H1 (cell line): ENCODE measurements at regions not wholly inside any gene's neighbourhood (a gene's known extent, or its start where the extent isn't known, plus 50 kb on each side); places are given as distances from the start of the nearest gene placed in this dataset.

Source experiments
- CTCF ChIA-PET: fragments of 300-600 bp; sonication (Branson Sonifier 250); formaldehyde crosslinking; loops from one replicate; lab custom pipeline; 2021; ENCODE audit not compliant: partially characterized antibody; lab: Charles Lee
- POLR2A ChIA-PET: fragments of 300-600 bp; sonication (Branson Sonifier 250); formaldehyde crosslinking; loops from one replicate; lab custom pipeline; 2021; ENCODE audit warnings: inconsistent platforms; ENCODE audit not compliant: partially characterized antibody; lab: Charles Lee
- DNase-seq, 2 experiments: peaks; one replicate each; pipeline versions ENCODE4 v3.0.0 to v3.0.0-alpha.2; 2010 to 2022; ENCODE audit warnings: low spot score in 2 of 2, low read depth in 1 of 2, mixed read lengths in 1 of 2
- FAIRE-seq: peaks from 2 replicates; lab custom pipeline; 2011; peaks lifted over from hg19 to GRCh38; lab: Jason Lieb, UNC
- H2AFZ ChIP-seq: 2 replicates; pipeline ENCODE4 v1.8.1; 2012; ENCODE audit warnings: low read length, inconsistent platforms
- H2AK5ac ChIP-seq: 2 replicates; pipeline ENCODE4 v1.6.1; 2013; ENCODE audit warnings: low read depth, low read length
- H2BK120ac ChIP-seq: replicated peaks from 2 replicates; pipeline ENCODE3; 2013; ENCODE audit warnings: low read depth, low read length, inconsistent platforms
- H2BK12ac ChIP-seq: 2 replicates; pipeline ENCODE4 v1.6.1; 2013; ENCODE audit warnings: low read depth, low read length
- H2BK15ac ChIP-seq: 2 replicates; pipeline ENCODE4 v1.6.1; 2013; ENCODE audit warnings: low read length
- H2BK20ac ChIP-seq: 2 replicates; pipeline ENCODE4 v1.6.1; 2013; ENCODE audit warnings: low read length
- H2BK5ac ChIP-seq: 2 replicates; pipeline ENCODE4 v1.6.1; 2013; ENCODE audit warnings: low read depth, low read length
- H3K14ac ChIP-seq: 2 replicates; pipeline ENCODE4 v1.6.1; 2013; ENCODE audit warnings: inconsistent platforms; ENCODE audit not compliant: insufficient read length
- H3K18ac ChIP-seq: 2 replicates; pipeline ENCODE4 v1.6.1; 2013; ENCODE audit warnings: low read length; ENCODE audit errors: extremely low read depth
- H3K23ac ChIP-seq: 2 replicates; pipeline ENCODE4 v1.6.1; 2013; ENCODE audit warnings: inconsistent platforms; ENCODE audit not compliant: insufficient read length
- H3K23me2 ChIP-seq: 2 replicates; pipeline ENCODE4 v1.6.1; 2013; ENCODE audit warnings: low read depth, low read length
- H3K27ac ChIP-seq: 2 replicates; pipeline ENCODE4 v1.6.1; 2011; ENCODE audit warnings: low read depth, low read length, inconsistent platforms
- H3K27me3 ChIP-seq, 4 experiments: replicated peaks in 1 of 4; 1 replicate in 1 of 4; 2 replicates in 3 of 4; pipeline versions ENCODE4 v1.6.1 to v1.8.1; 2011 to 2013; ENCODE audit warnings: low read length in 3 of 4, mild to moderate bottlenecking in 3 of 4, inconsistent platforms in 2 of 4, mixed read lengths in 2 of 4, moderate library complexity in 1 of 4; ENCODE audit not compliant: control insufficient read depth in 3 of 4, insufficient read depth in 3 of 4; ENCODE audit errors: extremely low read depth in 1 of 4
- H3K36me3 ChIP-seq, 4 experiments: 2 replicates each; pipeline versions ENCODE4 v1.6.1 to v1.8.1; 2011 to 2013; ENCODE audit warnings: mild to moderate bottlenecking in 4 of 4, low read length in 3 of 4, moderate library complexity in 2 of 4, control low read depth in 1 of 4, inconsistent platforms in 1 of 4; ENCODE audit not compliant: insufficient read depth in 4 of 4, control insufficient read depth in 2 of 4
- H3K4ac ChIP-seq: replicated peaks from 2 replicates; pipeline ENCODE3; 2013; ENCODE audit warnings: low read length, low read depth, mixed read lengths, inconsistent platforms; ENCODE audit not compliant: insufficient read length
- H3K4me1 ChIP-seq, 4 experiments: replicated peaks in 1 of 4; 1 replicate in 1 of 4; 2 replicates in 3 of 4; pipeline versions ENCODE4 v1.6.1 to v1.8.1; 2011 to 2013; ENCODE audit warnings: low read length in 3 of 4, inconsistent platforms in 2 of 4, mixed read lengths in 1 of 4; ENCODE audit not compliant: insufficient read depth in 4 of 4, control insufficient read depth in 3 of 4
- H3K4me2 ChIP-seq, 2 experiments: 2 replicates each; pipeline versions ENCODE4 v1.6.1 to v1.8.1; 2011 to 2013; ENCODE audit warnings: low read depth in 2 of 2, low read length in 2 of 2, control low read depth in 1 of 2, inconsistent platforms in 1 of 2, mild to moderate bottlenecking in 1 of 2; ENCODE audit not compliant: insufficient read depth in 1 of 2
- H3K4me3 ChIP-seq, 4 experiments: fragments of 200-600, 300-600 bp in 1 of 4; sonication (generic), shearing (Covaris generic), sonication (Bioruptor Twin) in 1 of 4; 2 replicates each; pipeline versions ENCODE4 v1.5.1 to v1.8.1; 2011 to 2016; ENCODE audit warnings: low read length in 4 of 4, low read depth in 3 of 4, control low read depth in 2 of 4, inconsistent platforms in 2 of 4, mild to moderate bottlenecking in 2 of 4, mixed read lengths in 1 of 4, moderate library complexity in 1 of 4; ENCODE audit not compliant: insufficient read depth in 2 of 4; ENCODE audit errors: extremely low read depth in 1 of 4
- H3K56ac ChIP-seq: replicated peaks from 2 replicates; pipeline ENCODE3; 2013; ENCODE audit warnings: low read depth, mild to moderate bottlenecking, mixed read lengths, low read length, inconsistent platforms; ENCODE audit not compliant: insufficient read length
- H3K79me1 ChIP-seq: 2 replicates; pipeline ENCODE4 v1.6.1; 2013; ENCODE audit warnings: low read depth, low read length, control low read depth
- H3K79me2 ChIP-seq, 2 experiments: 2 replicates each; pipeline versions ENCODE4 v1.6.1 to v1.8.1; 2012 to 2013; ENCODE audit warnings: low read length in 2 of 2, mild to moderate bottlenecking in 2 of 2, inconsistent platforms in 1 of 2; ENCODE audit not compliant: insufficient read depth in 2 of 2, control insufficient read depth in 1 of 2
- H3K9ac ChIP-seq, 4 experiments: replicated peaks in 1 of 4; 1 replicate in 1 of 4; 2 replicates in 3 of 4; pipeline versions ENCODE4 v1.6.1 to v1.8.1; 2011 to 2013; ENCODE audit warnings: low read depth in 3 of 4, low read length in 3 of 4, control low read depth in 2 of 4, mild to moderate bottlenecking in 2 of 4, moderate library complexity in 2 of 4, inconsistent platforms in 1 of 4; ENCODE audit errors: extremely low read depth in 1 of 4
- H3K9me3 ChIP-seq, 2 experiments: 2 replicates each; pipeline versions ENCODE4 v1.6.1 to v1.8.1; 2012 to 2013; ENCODE audit warnings: mild to moderate bottlenecking in 2 of 2, moderate library complexity in 2 of 2, control low read depth in 1 of 2, inconsistent platforms in 1 of 2, low read depth in 1 of 2, low read length in 1 of 2, mixed read lengths in 1 of 2; ENCODE audit not compliant: insufficient read depth in 2 of 2
- H4K20me1 ChIP-seq, 2 experiments: replicated peaks in 1 of 2; 2 replicates each; pipeline versions ENCODE3 to v1.8.1; 2011 to 2013; ENCODE audit warnings: inconsistent platforms in 2 of 2, low read length in 2 of 2, mild to moderate bottlenecking in 1 of 2; ENCODE audit not compliant: insufficient read depth in 2 of 2, control insufficient read depth in 1 of 2
- H4K5ac ChIP-seq: 2 replicates; pipeline ENCODE4 v1.6.1; 2013; ENCODE audit warnings: low read length, low read depth, mixed read lengths, inconsistent platforms; ENCODE audit not compliant: insufficient read length
- H4K8ac ChIP-seq: 2 replicates; pipeline ENCODE4 v1.8.0; 2013; ENCODE audit warnings: mild to moderate bottlenecking, moderate library complexity, low read length, inconsistent platforms; ENCODE audit not compliant: insufficient read depth; ENCODE audit errors: extremely low read depth
- H4K91ac ChIP-seq: replicated peaks from 2 replicates; pipeline ENCODE3; 2013; ENCODE audit warnings: low read length, mixed read lengths, inconsistent platforms; ENCODE audit not compliant: insufficient read length
- BCL11A ChIP-seq, 2 experiments: IDR thresholded peaks; one replicate each; pipeline ENCODE4 v1.6.1; 2011; ENCODE audit warnings: low read depth in 2 of 2, low read length in 2 of 2, mild to moderate bottlenecking in 2 of 2
- CBX5 ChIP-seq: fragments of 300-800, 300-1000 bp; sonication (generic); IDR thresholded peaks from 2 replicates; pipeline ENCODE4 v1.7.1; 2016; ENCODE audit warnings: antibody characterized with exemption, low read length, low read depth
- CHD2 ChIP-seq: IDR thresholded peaks from 2 replicates; pipeline ENCODE4 v1.6.1; 2012; ENCODE audit warnings: low read length, improper control_type of control experiment
- CREB1 ChIP-seq: IDR thresholded peaks from 2 replicates; pipeline ENCODE4 v1.6.1; 2012; ENCODE audit warnings: inconsistent platforms
- EP300 ChIP-seq, 2 experiments: IDR thresholded peaks; 1 replicate in 1 of 2; 2 replicates in 1 of 2; pipeline ENCODE4 v1.6.1; 2011 to 2012; ENCODE audit warnings: low read depth in 2 of 2, low read length in 2 of 2, mild to moderate bottlenecking in 2 of 2, borderline replicate concordance in 1 of 2, inconsistent platforms in 1 of 2, moderate library complexity in 1 of 2
- HDAC2 ChIP-seq, 2 experiments: fragments of 300-600 bp in 1 of 2; sonication (generic) in 1 of 2; IDR thresholded peaks; 2 replicates each; pipeline ENCODE4 v1.6.1; 2011 to 2012; ENCODE audit warnings: low read depth in 2 of 2, low read length in 2 of 2, mild to moderate bottlenecking in 2 of 2, moderate library complexity in 2 of 2, borderline replicate concordance in 1 of 2, inconsistent platforms in 1 of 2
- HDAC6 ChIP-seq: IDR thresholded peaks from one replicate; pipeline ENCODE4 v1.7.1; 2012; ENCODE audit warnings: low read depth, mild to moderate bottlenecking, inconsistent platforms, low read length, moderate library complexity
- JUND ChIP-seq: IDR thresholded peaks from 2 replicates; pipeline ENCODE4 v1.6.1; 2011; ENCODE audit warnings: mild to moderate bottlenecking, improper control_type of control experiment, low read length
- KDM1A ChIP-seq: fragments of 200-600, 300-600 bp; sonication (generic); IDR thresholded peaks from 2 replicates; pipeline ENCODE4 v1.7.1; 2016; ENCODE audit warnings: mild to moderate bottlenecking, low read length, borderline replicate concordance
- NANOG ChIP-seq: IDR thresholded peaks from 2 replicates; pipeline ENCODE4 v1.6.1; 2011; ENCODE audit warnings: low read length, low read depth, mild to moderate bottlenecking, inconsistent platforms; ENCODE audit not compliant: insufficient read depth, poor library complexity, severe bottlenecking
- POLR2AphosphoS5 ChIP-seq: IDR thresholded peaks from 2 replicates; pipeline ENCODE4 v1.6.1; 2011; ENCODE audit warnings: low read depth, low read length
- SP1 ChIP-seq: IDR thresholded peaks from 2 replicates; pipeline ENCODE4 v1.6.1; 2011; ENCODE audit warnings: low read depth, low read length
- USF2 ChIP-seq: IDR thresholded peaks from 2 replicates; pipeline ENCODE4 v1.6.1; 2011; ENCODE audit warnings: low read length, improper control_type of control experiment
- ZNF274 ChIP-seq: IDR thresholded peaks from 2 replicates; pipeline ENCODE4 v1.7.0; 2012; ENCODE audit warnings: low read length, borderline replicate concordance; ENCODE audit errors: extremely low read depth
- WGBS, 2 experiments: shearing (Covaris generic) in 1 of 2; methylation state at CpG; one replicate each; pipeline versions ENCODE4 v1.1.6 to v1.1.7; 2013 to 2015; ENCODE audit warnings: low lambda C conversion rate in 2 of 2, mixed read lengths in 2 of 2, inconsistent platforms in 1 of 2, low coverage in 1 of 2, missing lambda C conversion rate in 1 of 2; ENCODE audit not compliant: insufficient replicate concordance in 2 of 2, insufficient coverage in 1 of 2, insufficient read length in 1 of 2; ENCODE audit errors: extremely low coverage in 1 of 2, missing lambda C conversion rate in 1 of 2; 5-methylcytosine and 5-hydroxymethylcytosine counted together

GRCh38 chr3:43914269-43914668 lies 223.5 kb downstream of the ABHD5 start:
- 100% methylated on average over 2 of the region's 2 CpGs; no CpG with 5 or more reads in 1 of the 2 experiments for WGBS, 2 experiments
- H3K23ac ChIP-seq, result no peak overlapping the region
- H3K79me2 ChIP-seq, result no peaks in the 10 kb centered on the region
- CTCF ChIA-PET, result interaction anchor here (0.6 kb wide), 2 partner anchors 141 to 287 kb away, joined by 3 to 5 read pairs; no protein-coding TSS in a partner anchor
- DNase-seq, result no peak
- POLR2A ChIA-PET, result no interaction called here
- no peaks in the 10 kb centered on the region for H3K23me2 ChIP-seq
- H4K5ac ChIP-seq, result no peak overlapping the region
- no peak overlapping the region for H4K8ac ChIP-seq
- H3K4ac ChIP-seq, result no peak overlapping the region
- no peaks in the 10 kb centered on the region for H3K27me3 ChIP-seq
- no peak overlapping the region for H2AK5ac ChIP-seq
- H3K4me1 ChIP-seq, result no peaks in the 10 kb centered on the region
- 0 out of 2 replicates have a peak overlapping the region, but pooled peaks have one; percentile 19 for H2BK15ac ChIP-seq
- FAIRE-seq, result no peak
- H3K56ac ChIP-seq, result no peak overlapping the region
- no peak overlapping the region for H2BK120ac ChIP-seq
- H3K4me3 ChIP-seq, result no peak overlapping the region
- H3K14ac ChIP-seq, result no peak overlapping the region
- H2BK5ac ChIP-seq, result no peak overlapping the region
- no peaks in the 10 kb centered on the region for H3K9me3 ChIP-seq
- no peak overlapping the region for H2BK20ac ChIP-seq
- H3K4me2 ChIP-seq, result no peak overlapping the region
- H2BK12ac ChIP-seq, result no peak overlapping the region
- H3K18ac ChIP-seq, result no peak overlapping the region
- H3K9ac ChIP-seq, result no peak overlapping the region
- no peaks in the 10 kb centered on the region; the same call in 1 of the 2 replicates for H3K79me1 ChIP-seq
- H3K27ac ChIP-seq, result no peak overlapping the region
- no peaks in the 10 kb centered on the region for H3K36me3 ChIP-seq
- no peak overlapping the region for H4K91ac ChIP-seq
- H2AFZ ChIP-seq, result no peak overlapping the region
- H4K20me1 ChIP-seq, result no peaks in the 10 kb centered on the region
- TF ChIP-seq CHD2 (no peak), USF2 (no peak), EP300 (IDR thresholded peaks at IDR 0.05; ENCODE audit: borderline replicate concordance in 1 of 2, low read depth in 2 of 2, low read length in 2 of 2) (no peak), ZNF274 (no peak), BCL11A (IDR thresholded peaks at IDR 0.05; ENCODE audit: low read depth in 2 of 2, low read length in 2 of 2) (no peak), NANOG (no peak), KDM1A (no peak), CBX5 (no peak), HDAC6 (no peak), HDAC2 (IDR thresholded peaks at IDR 0.05; ENCODE audit: borderline replicate concordance in 1 of 2, low read depth in 2 of 2, low read length in 2 of 2) (no peak), CREB1 (no peak), POLR2AphosphoS5 (no peak), SP1 (no peak), JUND (no peak)
